KMS-11 (cell line): ENCODE measurements at regions not wholly inside any gene's neighbourhood (a gene's known extent, or its start where the extent isn't known, plus 50 kb on each side); places are given as distances from the start of the nearest gene placed in this dataset.

Experiments used
- H2AFZ ChIP-seq: fragments of 200-600 bp; sonication (generic); 2 replicates; pipeline ENCODE4 v1.6.1; 2016; ENCODE audit warnings: antibody characterized with exemption, mixed run types, low read depth
- H3K27ac ChIP-seq: fragments of 200-600 bp; sonication (generic); 2 replicates; pipeline ENCODE4 v1.6.1; 2016; ENCODE audit warnings: mild to moderate bottlenecking, mixed run types
- H3K27me3 ChIP-seq: fragments of 200-600 bp; sonication (generic); 2 replicates; pipeline ENCODE4 v1.6.1; 2017; ENCODE audit warnings: mild to moderate bottlenecking, low read depth, mixed run types, moderate library complexity; ENCODE audit not compliant: insufficient read depth
- H3K36me3 ChIP-seq: fragments of 200-600 bp; sonication (generic); 2 replicates; pipeline ENCODE4 v1.6.1; 2017; ENCODE audit warnings: mild to moderate bottlenecking, mixed run types; ENCODE audit not compliant: insufficient read depth
- H3K4me1 ChIP-seq: fragments of 200-600 bp; sonication (generic); 2 replicates; pipeline ENCODE4 v1.6.1; 2016; ENCODE audit warnings: mild to moderate bottlenecking, low read depth, mixed run types; ENCODE audit not compliant: poor library complexity, severe bottlenecking
- H3K4me2 ChIP-seq: fragments of 200-600 bp; sonication (generic); 2 replicates; pipeline ENCODE4 v1.7.0; 2016; ENCODE audit warnings: mild to moderate bottlenecking, mixed run types
- H3K4me3 ChIP-seq: fragments of 200-600 bp; sonication (generic); IDR thresholded peaks from 2 replicates; pipeline ENCODE4 v1.6.1; 2017; ENCODE audit warnings: low read depth, low read length, mixed read lengths; ENCODE audit not compliant: insufficient read depth
- H3K79me2 ChIP-seq: fragments of 200-600 bp; sonication (generic); 2 replicates; pipeline ENCODE4 v1.6.1; 2016; ENCODE audit warnings: low read depth, mixed run types; ENCODE audit not compliant: insufficient read depth
- H3K9ac ChIP-seq: fragments of 200-600 bp; sonication (generic); 2 replicates; pipeline ENCODE4 v1.6.1; 2016; ENCODE audit warnings: mild to moderate bottlenecking, mixed run types
- H4K20me1 ChIP-seq: fragments of 200-600 bp; sonication (generic); 2 replicates; pipeline ENCODE4 v1.6.1; 2016; ENCODE audit warnings: mild to moderate bottlenecking, mixed run types; ENCODE audit not compliant: insufficient read depth
- TF ChIP-seq, protein P1 (sequence below): fragments of 200-600 bp; sonication (generic); conservative IDR thresholded peaks from 2 replicates; pipeline ENCODE4 v1.6.1; 2017; ENCODE audit warnings: low read depth, mild to moderate bottlenecking, antibody characterized with exemption, low read length, moderate library complexity, mixed read lengths

GRCh38 chr9:134237630-134238265 is 73.4 kb upstream of the RNU6ATAC start:
- TF ChIP-seq, protein P1, sequence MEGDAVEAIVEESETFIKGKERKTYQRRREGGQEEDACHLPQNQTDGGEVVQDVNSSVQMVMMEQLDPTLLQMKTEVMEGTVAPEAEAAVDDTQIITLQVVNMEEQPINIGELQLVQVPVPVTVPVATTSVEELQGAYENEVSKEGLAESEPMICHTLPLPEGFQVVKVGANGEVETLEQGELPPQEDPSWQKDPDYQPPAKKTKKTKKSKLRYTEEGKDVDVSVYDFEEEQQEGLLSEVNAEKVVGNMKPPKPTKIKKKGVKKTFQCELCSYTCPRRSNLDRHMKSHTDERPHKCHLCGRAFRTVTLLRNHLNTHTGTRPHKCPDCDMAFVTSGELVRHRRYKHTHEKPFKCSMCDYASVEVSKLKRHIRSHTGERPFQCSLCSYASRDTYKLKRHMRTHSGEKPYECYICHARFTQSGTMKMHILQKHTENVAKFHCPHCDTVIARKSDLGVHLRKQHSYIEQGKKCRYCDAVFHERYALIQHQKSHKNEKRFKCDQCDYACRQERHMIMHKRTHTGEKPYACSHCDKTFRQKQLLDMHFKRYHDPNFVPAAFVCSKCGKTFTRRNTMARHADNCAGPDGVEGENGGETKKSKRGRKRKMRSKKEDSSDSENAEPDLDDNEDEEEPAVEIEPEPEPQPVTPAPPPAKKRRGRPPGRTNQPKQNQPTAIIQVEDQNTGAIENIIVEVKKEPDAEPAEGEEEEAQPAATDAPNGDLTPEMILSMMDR, result no peak
- no peaks in the 10 kb centered on the region for H3K79me2 ChIP-seq
- no peaks in the 10 kb centered on the region for H3K36me3 ChIP-seq
- no peak overlapping the region for H3K9ac ChIP-seq
- no peaks in the 10 kb centered on the region for H3K4me1 ChIP-seq
- H4K20me1 ChIP-seq, result no peaks in the 10 kb centered on the region
- H3K27me3 ChIP-seq, result peaks cover 12% of the 10 kb centered on the region
- no peak overlapping the region for H3K4me3 ChIP-seq
- no peak overlapping the region for H3K4me2 ChIP-seq
- H2AFZ ChIP-seq, result no peak overlapping the region
- no peak overlapping the region for H3K27ac ChIP-seq

- Histone ChIP-seq H3K4me1 (peaks cover 15% of the 10 kb centered on the region), H2AFZ (no peak overlapping the region), H3K4me3 (no peak overlapping the region), H3K9ac (no peak overlapping the region), H3K27ac (no peak overlapping the region), H3K4me2 (no peak overlapping the region), H4K20me1 (no peaks in the 10 kb centered on the region), H3K27me3 (no peaks in the 10 kb centered on the region), H3K79me2 (no peaks in the 10 kb centered on the region), H3K36me3 (no peaks in the 10 kb centered on the region)
- TF ChIP-seq, protein P1, result no peak
Measured at GRCh38 chr9:134239130-134239903, 75.0 kb upstream of the RNU6ATAC start.

DNA sequence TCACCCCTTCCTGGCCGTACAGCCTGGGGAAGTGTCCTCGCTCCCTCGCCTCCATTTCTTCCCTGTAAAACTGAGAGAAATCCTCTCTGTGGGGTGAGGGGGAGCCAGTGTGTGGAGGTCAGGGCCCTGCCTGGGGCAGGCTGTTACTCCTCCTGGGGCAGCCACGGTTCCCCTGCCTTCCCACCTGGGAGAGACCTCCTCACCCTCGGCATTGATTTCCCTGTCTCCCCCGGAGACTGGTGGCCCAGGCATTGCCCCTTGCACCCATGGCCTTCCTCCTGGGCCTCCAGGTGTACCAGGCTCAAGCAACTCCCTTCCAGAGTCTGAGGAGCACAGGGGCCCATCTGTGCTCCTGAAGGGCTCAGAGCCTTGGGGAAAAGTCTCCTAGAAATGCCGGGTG is 75.6 kb upstream of the RNU6ATAC start:
- Histone ChIP-seq H3K4me3 (no peak overlapping the region), H3K9ac (no peak overlapping the region), H3K79me2 (no peaks in the 10 kb centered on the region), H3K27me3 (no peaks in the 10 kb centered on the region), H3K4me2 (no peak overlapping the region), H3K27ac (no peak overlapping the region), H3K4me1 (peaks cover 21% of the 10 kb centered on the region), H3K36me3 (no peaks in the 10 kb centered on the region), H4K20me1 (no peaks in the 10 kb centered on the region), H2AFZ (no peak overlapping the region)
- TF ChIP-seq, protein P1, result no peak

DNA sequence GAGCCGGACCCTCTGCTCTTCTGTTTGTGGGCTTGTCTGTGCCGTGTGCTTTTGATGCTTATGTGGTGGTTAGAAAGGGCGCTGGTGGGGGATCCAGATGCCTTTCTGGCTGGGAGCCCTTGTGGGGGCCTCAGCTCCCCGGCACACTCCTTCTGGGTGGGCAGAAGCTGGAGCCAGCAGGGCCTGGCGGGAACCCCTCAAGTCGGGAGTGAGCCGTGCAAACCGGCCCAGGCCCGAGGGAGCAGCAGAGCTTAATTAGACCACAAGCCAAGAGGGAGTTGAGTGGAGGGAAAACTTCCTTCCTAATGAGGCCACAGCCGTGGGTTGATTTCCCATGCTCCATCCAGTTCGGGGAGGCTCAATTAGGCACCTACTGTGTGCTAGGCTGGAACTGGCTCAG is 76.0 kb upstream of the RNU6ATAC start:
- H3K79me2 ChIP-seq, result no peaks in the 10 kb centered on the region
- H3K9ac ChIP-seq, result no peak overlapping the region
- H2AFZ ChIP-seq, result no peak overlapping the region
- TF ChIP-seq, protein P1, result no peak
- H3K4me3 ChIP-seq, result no peak overlapping the region
- H3K4me1 ChIP-seq, result peaks cover 22% of the 10 kb centered on the region
- H3K4me2 ChIP-seq, result no peak overlapping the region
- no peak overlapping the region for H3K27ac ChIP-seq
- H3K27me3 ChIP-seq, result no peaks in the 10 kb centered on the region
- H3K36me3 ChIP-seq, result no peaks in the 10 kb centered on the region
- H4K20me1 ChIP-seq, result no peaks in the 10 kb centered on the region
